Chondrocyte (in vitro differentiated cells): ENCODE measurements at regions not wholly inside any gene's neighbourhood (a gene's known extent, or its start where the extent isn't known, plus 50 kb on each side); places are given as distances from the start of the nearest gene placed in this dataset.
"Not testable (repeated sequence)": the region's sequence is repeated elsewhere in the genome, so short reads cannot be mapped to it uniquely, and the experiment has no call there.

Experiments used
- DNase-seq: peaks from one replicate; pipeline ENCODE4 v3.0.0; 2021; ENCODE audit warnings: mixed read lengths, low spot score
- H3K27ac Mint-ChIP-seq: one replicate; pipeline ENCODE4 v1.8.0; 2021; ENCODE audit warnings: mild to moderate bottlenecking, moderate library complexity, mixed read lengths; ENCODE audit not compliant: unreplicated experiment
- H3K27me3 Mint-ChIP-seq: 2 replicates; pipeline ENCODE4 v1.8.0; 2021; ENCODE audit warnings: low read depth, mixed read lengths
- H3K36me3 Mint-ChIP-seq: 2 replicates; pipeline ENCODE4 v1.8.0; 2021; ENCODE audit warnings: low read depth, mixed read lengths
- H3K4me1 Mint-ChIP-seq: 2 replicates; pipeline ENCODE4 v1.8.0; 2021; ENCODE audit warnings: low read depth, mild to moderate bottlenecking, mixed read lengths
- H3K4me3 Mint-ChIP-seq: one replicate; pipeline ENCODE4 v1.8.0; 2021; ENCODE audit warnings: mild to moderate bottlenecking, moderate library complexity, mixed read lengths; ENCODE audit not compliant: unreplicated experiment
- H3K9me3 Mint-ChIP-seq: 2 replicates; pipeline ENCODE4 v1.8.0; 2021; ENCODE audit warnings: low read depth, mixed read lengths
- CTCF ChIP-seq: fragments of 200-600 bp; sonication (generic); IDR thresholded peaks from 2 replicates; pipeline ENCODE4 v1.5.0; 2021; ENCODE audit warnings: antibody characterized with exemption, mild to moderate bottlenecking, moderate library complexity

- Mint-ChIP-seq H3K4me3 (no peak overlapping the region), H3K27me3 (no peaks in the 10 kb centered on the region), H3K27ac (peak overlapping the region; percentile 19), H3K9me3 (peaks cover 3% of the 10 kb centered on the region), H3K4me1 (peaks cover 58% of the 10 kb centered on the region), H3K36me3 (no peaks in the 10 kb centered on the region)
- no peak for TF ChIP-seq CTCF
- no peak for DNase-seq
Observed at GRCh38 chr6:134809130-134809529, 140.8 kb downstream of the ALDH8A1 start.

GRCh38 chr6:134806180-134806798, 143.6 kb downstream of the ALDH8A1 start:
- H3K4me1 Mint-ChIP-seq, result peaks cover 71% of the 10 kb centered on the region
- no peaks in the 10 kb centered on the region for H3K36me3 Mint-ChIP-seq
- H3K27me3 Mint-ChIP-seq, result no peaks in the 10 kb centered on the region
- H3K9me3 Mint-ChIP-seq, result peaks cover 3% of the 10 kb centered on the region
- no peak for TF ChIP-seq CTCF
- H3K27ac Mint-ChIP-seq, result peak overlapping the region; percentile 22
- no peak for DNase-seq
- H3K4me3 Mint-ChIP-seq, result no peak overlapping the region

GRCh38 chr6:134805168-134805567, 144.7 kb downstream of the ALDH8A1 start:
- Mint-ChIP-seq H3K4me1 (peaks cover 60% of the 10 kb centered on the region), H3K36me3 (no peaks in the 10 kb centered on the region), H3K4me3 (no peak overlapping the region), H3K27me3 (no peaks in the 10 kb centered on the region), H3K9me3 (no peaks in the 10 kb centered on the region), H3K27ac (no peak overlapping the region)
- no peak for DNase-seq
- TF ChIP-seq CTCF, result no peak

- not testable (repeated sequence) for H3K27ac Mint-ChIP-seq, H3K9me3 Mint-ChIP-seq, H3K4me3 Mint-ChIP-seq, H3K27me3 Mint-ChIP-seq, H3K36me3 Mint-ChIP-seq, DNase-seq
- H3K4me1 Mint-ChIP-seq, result peaks cover 51% of the 10 kb centered on the region
Observed at GRCh38 chr6:134804311-134804710, 145.6 kb downstream of the ALDH8A1 start.

- Mint-ChIP-seq H3K4me1 (peaks cover 44% of the 10 kb centered on the region), H3K9me3 (no peaks in the 10 kb centered on the region), H3K36me3 (no peaks in the 10 kb centered on the region), H3K4me3 (no peak overlapping the region), H3K27me3 (no peaks in the 10 kb centered on the region), H3K27ac (peak overlapping the region; percentile 50)
- no peak for DNase-seq
- no peak for TF ChIP-seq CTCF
Observed at GRCh38 chr6:134802426-134803058, 147.4 kb downstream of the ALDH8A1 start.
